ENCODE measurements at regions not wholly inside any gene's neighbourhood (a gene's known extent, or its start where the extent isn't known, plus 50 kb on each side); places are given as distances from the start of the nearest gene placed in this dataset.

- Mint-ChIP-seq H3K4me1 (ENCODE audit: low read depth) (no peaks in the 10 kb centered on the region), H3K27me3 (ENCODE audit: low read depth) (peaks cover 39% of the 10 kb centered on the region), H3K4me3 (ENCODE audit: unreplicated experiment) (no peak overlapping the region), H3K36me3 (ENCODE audit: low read depth) (no peaks in the 10 kb centered on the region), H3K9me3 (ENCODE audit: low read depth) (peaks cover 4% of the 10 kb centered on the region), H3K27ac (ENCODE audit: unreplicated experiment) (no peak overlapping the region)
- TF ChIP-seq, protein P1, sequence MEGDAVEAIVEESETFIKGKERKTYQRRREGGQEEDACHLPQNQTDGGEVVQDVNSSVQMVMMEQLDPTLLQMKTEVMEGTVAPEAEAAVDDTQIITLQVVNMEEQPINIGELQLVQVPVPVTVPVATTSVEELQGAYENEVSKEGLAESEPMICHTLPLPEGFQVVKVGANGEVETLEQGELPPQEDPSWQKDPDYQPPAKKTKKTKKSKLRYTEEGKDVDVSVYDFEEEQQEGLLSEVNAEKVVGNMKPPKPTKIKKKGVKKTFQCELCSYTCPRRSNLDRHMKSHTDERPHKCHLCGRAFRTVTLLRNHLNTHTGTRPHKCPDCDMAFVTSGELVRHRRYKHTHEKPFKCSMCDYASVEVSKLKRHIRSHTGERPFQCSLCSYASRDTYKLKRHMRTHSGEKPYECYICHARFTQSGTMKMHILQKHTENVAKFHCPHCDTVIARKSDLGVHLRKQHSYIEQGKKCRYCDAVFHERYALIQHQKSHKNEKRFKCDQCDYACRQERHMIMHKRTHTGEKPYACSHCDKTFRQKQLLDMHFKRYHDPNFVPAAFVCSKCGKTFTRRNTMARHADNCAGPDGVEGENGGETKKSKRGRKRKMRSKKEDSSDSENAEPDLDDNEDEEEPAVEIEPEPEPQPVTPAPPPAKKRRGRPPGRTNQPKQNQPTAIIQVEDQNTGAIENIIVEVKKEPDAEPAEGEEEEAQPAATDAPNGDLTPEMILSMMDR (IDR thresholded peaks at IDR 0.05), result no peak
- no peak for DNase-seq (ENCODE audit: low spot score)
Measured at GRCh38 chr11:120031612-120032600, 106.0 kb downstream of the TRIM29 start.

DNA sequence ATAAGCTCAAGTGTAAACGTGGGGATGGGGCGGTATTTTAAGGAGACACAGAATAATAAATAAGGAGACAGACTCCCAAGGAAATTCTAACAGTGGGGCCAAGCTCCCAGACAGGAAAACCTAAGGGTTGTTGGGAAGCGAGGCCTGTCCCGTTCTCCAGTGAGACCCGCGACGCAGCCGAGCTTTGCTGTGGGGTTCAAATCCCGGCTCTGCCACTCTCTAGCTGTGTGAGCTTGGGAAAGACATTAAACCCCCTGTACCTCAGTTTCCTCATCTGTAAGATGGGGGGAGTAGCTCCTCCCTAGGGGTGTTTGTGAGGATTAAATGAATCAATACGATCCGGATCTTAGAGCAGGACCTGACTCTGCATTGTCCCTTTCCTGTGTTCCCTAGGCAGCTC, 106.8 kb downstream of the TRIM29 start:
- Mint-ChIP-seq H3K4me3 (ENCODE audit: unreplicated experiment) (no peak overlapping the region), H3K27me3 (ENCODE audit: low read depth) (peaks cover 42% of the 10 kb centered on the region)

GRCh38 chr11:120030411-120030810, 107.5 kb downstream of the TRIM29 start:
- H3K4me3 Mint-ChIP-seq (ENCODE audit: unreplicated experiment), result no peak overlapping the region
- H3K4me1 Mint-ChIP-seq (ENCODE audit: low read depth), result no peaks in the 10 kb centered on the region
- H3K36me3 Mint-ChIP-seq (ENCODE audit: low read depth), result no peaks in the 10 kb centered on the region
- peaks cover 42% of the 10 kb centered on the region for H3K27me3 Mint-ChIP-seq (ENCODE audit: low read depth)
- TF ChIP-seq, protein P1 (IDR thresholded peaks at IDR 0.05), result no peak
- no peaks in the 10 kb centered on the region for H3K9me3 Mint-ChIP-seq (ENCODE audit: low read depth)
- DNase-seq (ENCODE audit: low spot score), result no peak
- no peak overlapping the region for H3K27ac Mint-ChIP-seq (ENCODE audit: unreplicated experiment)

More for the DNA sequence above, 106.8 kb downstream of the TRIM29 start:
- TF ChIP-seq, protein P1 (IDR thresholded peaks at IDR 0.05), result no peak
- Mint-ChIP-seq H3K36me3 (ENCODE audit: low read depth) (no peaks in the 10 kb centered on the region), H3K27ac (ENCODE audit: unreplicated experiment) (no peak overlapping the region), H3K9me3 (ENCODE audit: low read depth) (peaks cover 4% of the 10 kb centered on the region), H3K4me1 (ENCODE audit: low read depth) (no peaks in the 10 kb centered on the region)
- DNase-seq (ENCODE audit: low spot score), result no peak

DNA sequence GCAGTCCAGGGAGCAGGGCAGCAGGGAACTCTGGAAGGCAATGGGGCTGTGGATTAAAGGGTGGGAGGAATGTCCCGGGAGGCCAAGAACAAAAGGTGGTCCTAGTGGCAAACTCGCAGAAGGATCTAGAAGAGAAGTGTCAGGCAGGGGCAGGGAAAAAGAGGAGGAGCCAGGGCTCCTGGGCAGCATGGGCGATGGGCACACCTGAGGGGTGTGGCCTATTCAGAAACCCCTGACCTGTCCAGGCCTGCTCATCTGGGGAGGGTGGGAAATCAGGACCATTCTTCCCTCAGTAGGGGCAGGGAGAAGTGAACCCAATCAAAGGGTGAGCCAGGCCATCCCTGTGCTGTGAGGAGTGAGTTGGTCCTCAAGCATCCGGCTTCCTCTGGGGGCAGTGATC, 108.6 kb downstream of the TRIM29 start:
- H3K36me3 Mint-ChIP-seq (ENCODE audit: low read depth), result no peaks in the 10 kb centered on the region
- no peaks in the 10 kb centered on the region for H3K9me3 Mint-ChIP-seq (ENCODE audit: low read depth)
- TF ChIP-seq, protein P1 (IDR thresholded peaks at IDR 0.05), result no peak
- no peaks in the 10 kb centered on the region for H3K4me1 Mint-ChIP-seq (ENCODE audit: low read depth)
- no peak overlapping the region for H3K27ac Mint-ChIP-seq (ENCODE audit: unreplicated experiment)
- no peak for DNase-seq (ENCODE audit: low spot score)
- H3K27me3 Mint-ChIP-seq (ENCODE audit: low read depth), result peaks cover 40% of the 10 kb centered on the region
- no peak overlapping the region for H3K4me3 Mint-ChIP-seq (ENCODE audit: unreplicated experiment)

DNA sequence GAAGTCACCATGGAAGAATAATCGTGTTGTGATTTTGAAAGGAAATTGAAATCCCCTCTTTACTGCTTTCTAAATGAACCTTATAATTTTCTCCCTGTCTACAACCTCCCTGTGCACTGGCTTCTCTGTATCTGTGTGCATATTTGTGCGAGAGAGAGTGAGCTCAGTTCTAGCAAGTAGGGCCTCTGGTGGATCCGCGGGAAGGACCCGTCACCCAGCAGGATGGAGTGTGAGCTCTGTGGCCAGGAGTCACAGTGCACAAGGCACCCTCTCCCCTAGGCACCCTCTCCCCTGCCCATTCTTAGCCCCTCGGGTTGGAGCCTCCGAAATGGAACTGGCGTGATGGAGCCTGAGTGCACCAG, 109.0 kb downstream of the TRIM29 start:
- Mint-ChIP-seq H3K27ac (ENCODE audit: unreplicated experiment) (no peak overlapping the region), H3K4me1 (ENCODE audit: low read depth) (no peaks in the 10 kb centered on the region), H3K4me3 (ENCODE audit: unreplicated experiment) (no peak overlapping the region), H3K36me3 (ENCODE audit: low read depth) (no peaks in the 10 kb centered on the region), H3K27me3 (ENCODE audit: low read depth) (peaks cover 42% of the 10 kb centered on the region), H3K9me3 (ENCODE audit: low read depth) (no peaks in the 10 kb centered on the region)
- DNase-seq (ENCODE audit: low spot score), result no peak
- TF ChIP-seq, protein P1 (IDR thresholded peaks at IDR 0.05), result no peak

Data from chondrocyte (in vitro differentiated cells).